ENCODE measurements at regions not wholly inside any gene's neighbourhood (a gene's known extent, or its start where the extent isn't known, plus 50 kb on each side); places are given as distances from the start of the nearest gene placed in this dataset.

DNA sequence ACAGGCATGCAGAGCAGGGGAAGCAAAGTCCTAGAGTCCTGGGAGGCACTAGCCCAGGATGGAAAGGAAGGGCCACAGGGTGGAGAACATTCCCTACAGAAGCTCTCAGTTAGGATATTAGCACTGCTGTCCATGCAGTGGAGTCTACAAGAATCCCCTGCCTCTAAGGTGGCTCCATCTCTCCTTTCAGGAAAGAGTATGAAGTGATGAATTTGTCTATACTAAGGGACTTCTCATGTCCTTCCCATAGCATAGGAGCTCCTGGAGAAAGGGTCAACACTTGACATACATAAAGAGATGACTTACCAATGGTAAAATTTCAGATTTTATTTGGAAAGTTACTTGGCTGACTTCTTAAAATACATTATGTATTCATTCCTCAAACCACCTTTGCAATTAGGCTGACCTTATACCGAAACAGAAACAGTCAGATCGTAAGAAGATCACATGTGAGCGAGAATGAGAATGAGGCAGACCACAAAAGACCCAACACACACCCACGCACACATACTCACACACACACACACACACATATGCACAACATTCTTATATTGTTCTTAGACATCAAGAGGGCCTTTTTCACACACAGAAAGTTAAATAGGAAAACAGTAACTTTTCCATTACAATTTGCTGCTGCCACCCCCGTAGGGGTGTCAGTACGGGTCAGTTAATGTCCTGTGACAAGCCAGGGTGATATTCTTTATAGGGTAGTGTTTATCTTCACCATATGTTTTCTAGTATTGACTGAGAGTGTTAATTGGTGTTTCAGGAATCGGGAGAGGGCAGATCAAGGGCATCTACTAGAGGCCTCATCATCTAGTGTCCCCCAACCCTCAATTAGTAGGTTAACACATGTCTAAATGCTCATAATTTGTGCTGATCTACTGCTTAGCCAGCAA is 159.4 kb downstream of the FAXC start:
- intact Hi-C loops (cut with DNase I; ENCODE audit: low total_unique reads) = no loop called here
- in situ Hi-C loops (cut with MboI; ENCODE audit: low pct_ligation_motif_present in 1 of 4, low pct_unique_long_range_greater_than_20kb in 1 of 4, low sequenced_read_pairs in 3 of 4) = no loop called here
- no peak for DNase-seq
- H3K36me3 ChIP-seq = no peaks in the 10 kb centered on the region
- no peaks in the 10 kb centered on the region for H3K27me3 ChIP-seq
- H3K9me3 ChIP-seq = no peaks in the 10 kb centered on the region
- H3K4me1 ChIP-seq = no peaks in the 10 kb centered on the region
- 65 to 96% methylated on average over 4 to 7 of the region's 7 CpGs for WGBS, 2 donors (ENCODE audit: low coverage in 1 of 2)
- H3K27ac ChIP-seq = no peak overlapping the region
- no peak for TF ChIP-seq POLR2AphosphoS5 (IDR thresholded peaks at IDR 0.05)
- TF ChIP-seq POLR2A (IDR thresholded peaks at IDR 0.05) = no peak
- TF ChIP-seq, protein P1, sequence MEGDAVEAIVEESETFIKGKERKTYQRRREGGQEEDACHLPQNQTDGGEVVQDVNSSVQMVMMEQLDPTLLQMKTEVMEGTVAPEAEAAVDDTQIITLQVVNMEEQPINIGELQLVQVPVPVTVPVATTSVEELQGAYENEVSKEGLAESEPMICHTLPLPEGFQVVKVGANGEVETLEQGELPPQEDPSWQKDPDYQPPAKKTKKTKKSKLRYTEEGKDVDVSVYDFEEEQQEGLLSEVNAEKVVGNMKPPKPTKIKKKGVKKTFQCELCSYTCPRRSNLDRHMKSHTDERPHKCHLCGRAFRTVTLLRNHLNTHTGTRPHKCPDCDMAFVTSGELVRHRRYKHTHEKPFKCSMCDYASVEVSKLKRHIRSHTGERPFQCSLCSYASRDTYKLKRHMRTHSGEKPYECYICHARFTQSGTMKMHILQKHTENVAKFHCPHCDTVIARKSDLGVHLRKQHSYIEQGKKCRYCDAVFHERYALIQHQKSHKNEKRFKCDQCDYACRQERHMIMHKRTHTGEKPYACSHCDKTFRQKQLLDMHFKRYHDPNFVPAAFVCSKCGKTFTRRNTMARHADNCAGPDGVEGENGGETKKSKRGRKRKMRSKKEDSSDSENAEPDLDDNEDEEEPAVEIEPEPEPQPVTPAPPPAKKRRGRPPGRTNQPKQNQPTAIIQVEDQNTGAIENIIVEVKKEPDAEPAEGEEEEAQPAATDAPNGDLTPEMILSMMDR (IDR thresholded peaks at IDR 0.05) = no peak
- H3K4me3 ChIP-seq = no peak overlapping the region

DNA sequence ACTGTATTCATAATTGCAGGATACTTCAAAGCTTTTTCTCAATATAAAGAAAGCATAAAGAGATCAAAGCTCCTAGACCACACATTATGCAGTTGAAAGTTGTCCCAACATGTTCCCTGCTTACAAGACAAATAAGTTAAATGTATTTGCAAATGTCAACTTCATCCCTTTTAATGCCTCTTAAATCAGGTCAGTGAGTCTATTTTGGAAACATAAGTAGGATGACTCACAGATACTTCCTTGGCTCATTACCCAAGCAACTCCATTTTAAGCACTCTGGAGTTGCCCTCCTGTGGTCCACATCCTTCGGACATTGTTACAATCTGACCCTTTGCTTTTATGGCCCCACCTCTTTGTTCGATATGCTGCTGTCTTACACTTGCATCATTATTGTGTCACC is 162.0 kb downstream of the FAXC start:
- in situ Hi-C loops (cut with MboI; ENCODE audit: low pct_ligation_motif_present in 1 of 4, low pct_unique_long_range_greater_than_20kb in 1 of 4, low sequenced_read_pairs in 3 of 4) (no loop called here), intact Hi-C loops (cut with DNase I; ENCODE audit: low total_unique reads) (no loop called here)
- WGBS, 2 donors (ENCODE audit: low coverage in 1 of 2) = 75 to 88% methylated on average over 2 of the region's 2 CpGs
- H3K36me3 ChIP-seq = no peaks in the 10 kb centered on the region
- no peak overlapping the region for H3K27ac ChIP-seq
- no peaks in the 10 kb centered on the region for H3K9me3 ChIP-seq
- TF ChIP-seq EP300 (IDR thresholded peaks at IDR 0.05; ENCODE audit: low read depth) (no peak), POLR2A (IDR thresholded peaks at IDR 0.05) (no peak), POLR2AphosphoS5 (IDR thresholded peaks at IDR 0.05) (no peak)
- TF ChIP-seq, protein P1 (IDR thresholded peaks at IDR 0.05) = no peak
- H3K27me3 ChIP-seq = no peaks in the 10 kb centered on the region
- no peaks in the 10 kb centered on the region for H3K4me1 ChIP-seq
- no peak for DNase-seq
- H3K4me3 ChIP-seq = no peak overlapping the region

DNA sequence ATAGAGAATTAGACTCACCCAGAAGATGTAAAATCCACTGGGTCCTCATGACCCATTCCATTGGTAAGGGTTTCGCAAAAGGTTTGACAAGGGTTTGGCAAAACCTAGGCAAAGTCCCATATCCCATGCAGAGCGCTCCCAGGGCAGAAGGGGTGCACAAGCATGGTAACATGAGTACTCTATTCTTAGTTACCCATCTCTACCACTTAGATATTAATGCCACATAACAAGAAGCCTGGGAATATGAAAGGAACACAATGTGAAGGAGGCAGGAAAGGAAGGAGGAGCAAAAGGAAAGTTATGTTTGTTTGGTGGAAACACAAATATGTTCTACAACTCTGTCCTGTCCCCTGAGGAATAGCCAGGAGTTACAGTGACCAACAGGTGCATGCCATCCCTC is 163.1 kb downstream of the FAXC start:
- no peak for DNase-seq
- Histone ChIP-seq H3K4me1 (no peaks in the 10 kb centered on the region), H3K9me3 (peaks cover 0 to 2% of the 10 kb centered on the region in 2 donors), H3K4me3 (no peak overlapping the region), H3K36me3 (no peaks in the 10 kb centered on the region), H3K27ac (no peak overlapping the region), H3K27me3 (no peaks in the 10 kb centered on the region)
- WGBS, 2 donors (ENCODE audit: low coverage in 1 of 2) = 80 to 93% methylated on average over 1 to 2 of the region's 2 CpGs
- in situ Hi-C loops (cut with MboI; ENCODE audit: low pct_ligation_motif_present in 1 of 4, low pct_unique_long_range_greater_than_20kb in 1 of 4, low sequenced_read_pairs in 3 of 4) = no loop called here
- intact Hi-C loops (cut with DNase I; ENCODE audit: low total_unique reads) = no loop called here
- TF ChIP-seq POLR2A (IDR thresholded peaks at IDR 0.05) (no peak), POLR2AphosphoS5 (IDR thresholded peaks at IDR 0.05) (no peak)
- TF ChIP-seq, protein P1 (IDR thresholded peaks at IDR 0.05) = no peak

DNA sequence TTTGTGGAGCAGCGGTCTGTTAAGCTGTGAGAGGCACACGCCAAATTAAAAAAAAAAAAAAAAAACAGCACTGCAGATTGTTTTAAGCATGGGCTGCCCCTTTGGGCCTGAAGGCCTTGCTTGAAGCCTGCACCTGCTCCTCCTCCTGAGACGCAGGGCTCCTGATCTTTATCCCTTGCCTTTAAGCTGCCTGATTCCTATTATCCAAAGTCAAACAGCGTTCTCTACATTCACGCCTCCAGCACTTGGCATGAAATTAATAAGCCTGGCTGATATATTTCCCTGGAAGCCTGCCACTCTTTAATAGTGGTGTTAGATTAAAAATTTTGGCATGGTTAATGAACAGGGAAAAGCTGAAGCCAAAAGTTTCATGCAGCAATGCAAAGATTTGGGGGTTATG is 163.9 kb downstream of the FAXC start:
- 50 to 76% methylated on average over 5 of the region's 5 CpGs for WGBS, 2 donors (ENCODE audit: low coverage in 1 of 2)
- DNase-seq = no peak
- no peak overlapping the region for H3K27ac ChIP-seq

More for the DNA sequence above, 163.9 kb downstream of the FAXC start:
- Histone ChIP-seq H3K4me3 (no peak overlapping the region), H3K4me1 (no peaks in the 10 kb centered on the region), H3K36me3 (no peaks in the 10 kb centered on the region), H3K9me3 (peaks cover 0 to 3% of the 10 kb centered on the region in 2 donors), H3K27me3 (no peaks in the 10 kb centered on the region)
- no peak for TF ChIP-seq EP300 (IDR thresholded peaks at IDR 0.05; ENCODE audit: low read depth)
- TF ChIP-seq POLR2A (IDR thresholded peaks at IDR 0.05) = no peak
- TF ChIP-seq, protein P1 (IDR thresholded peaks at IDR 0.05) = no peak
- TF ChIP-seq POLR2AphosphoS5 (IDR thresholded peaks at IDR 0.05) = no peak
- intact Hi-C loops (cut with DNase I; ENCODE audit: low total_unique reads) = no loop called here
- in situ Hi-C loops (cut with MboI; ENCODE audit: low pct_ligation_motif_present in 1 of 4, low pct_unique_long_range_greater_than_20kb in 1 of 4, low sequenced_read_pairs in 3 of 4) = no loop called here

All from transverse colon (tissue), 4 donors.